GM23248 (cell line): ENCODE measurements at regions not wholly inside any gene's neighbourhood (a gene's known extent, or its start where the extent isn't known, plus 50 kb on each side); places are given as distances from the start of the nearest gene placed in this dataset.

Experiments
- EZH2 ChIP-seq: fragments of 200-600 bp; sonication (generic); IDR thresholded peaks from 2 replicates; pipeline ENCODE4 v1.6.1; 2018; ENCODE audit warnings: antibody characterized with exemption, mild to moderate bottlenecking; ENCODE audit not compliant: insufficient read depth, poor library complexity, severe bottlenecking
- EZH2phosphoT487 ChIP-seq: fragments of 200-600 bp; sonication (generic); IDR thresholded peaks from 2 replicates; pipeline ENCODE4 v1.6.1; 2018; ENCODE audit warnings: antibody characterized with exemption, moderate library complexity, mild to moderate bottlenecking, low read depth; ENCODE audit not compliant: insufficient read depth

- TF ChIP-seq EZH2 (no peak), EZH2phosphoT487 (no peak)
These were observed 331.3 kb downstream of the NDFIP2 start for GRCh38 chr13:79812070-79812850.
